ENCODE measurements at regions not wholly inside any gene's neighbourhood (a gene's known extent, or its start where the extent isn't known, plus 50 kb on each side); places are given as distances from the start of the nearest gene placed in this dataset.

GRCh38 chr17:77027271-77027889 is 113.4 kb upstream of the SEC14L1 start:
- TF ChIP-seq CEBPB (IDR thresholded peaks at IDR 0.05; ENCODE audit: low read depth, low read length) (no peak), FOS (IDR thresholded peaks at IDR 0.05; ENCODE audit: low read depth, low read length) (no peak), RCOR1 (IDR thresholded peaks at IDR 0.05; ENCODE audit: insufficient replicate concordance, low read length) (no peak), CTCF (conservative IDR thresholded peaks at IDR 0.05; ENCODE audit: low read depth, low read length) (no peak), USF2 (IDR thresholded peaks at IDR 0.05; ENCODE audit: low read depth, low read length) (no peak), ELK1 (IDR thresholded peaks at IDR 0.05; ENCODE audit: borderline replicate concordance, low read depth, low read length) (no peak), POLR2A (IDR thresholded peaks at IDR 0.05; ENCODE audit: low read depth, low read length) (no peak), CHD1 (IDR thresholded peaks at IDR 0.05; ENCODE audit: low read depth, low read length) (no peak)

All from IMR-90 (cell line).